ENCODE measurements at regions not wholly inside any gene's neighbourhood (a gene's known extent, or its start where the extent isn't known, plus 50 kb on each side); places are given as distances from the start of the nearest gene placed in this dataset.

- no peak for DNase-seq
These were observed 177.1 kb upstream of the ARHGEF26 start for GRCh38 chr3:153944084-153944483.

GRCh38 chr3:153951276-153951675 is 169.9 kb upstream of the ARHGEF26 start:
- no peak for DNase-seq

DNA sequence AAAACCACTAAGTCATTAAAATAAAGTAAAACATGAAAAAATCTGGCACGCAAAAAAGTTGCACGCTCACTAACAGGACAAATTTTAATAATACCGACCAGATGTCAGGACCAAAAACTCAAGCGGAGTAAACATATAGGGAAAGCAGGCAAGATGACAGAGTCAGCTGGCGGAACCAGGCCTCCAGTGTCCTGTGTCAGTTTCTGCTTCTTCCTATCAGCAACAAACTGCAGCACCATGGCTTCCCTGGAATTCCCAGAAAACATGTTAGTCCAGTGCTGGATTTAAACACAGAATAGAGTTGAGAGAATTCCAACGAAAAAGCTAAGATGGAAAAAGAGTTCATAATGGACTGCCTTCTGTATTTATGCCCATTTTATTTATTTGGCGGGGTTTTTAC is 169.1 kb upstream of the ARHGEF26 start:
- DNase-seq: no peak

GRCh38 chr3:153956613-153957012 is 164.6 kb upstream of the ARHGEF26 start:
- DNase-seq: no peak

- no peak for DNase-seq
These were observed 163.8 kb upstream of the ARHGEF26 start for GRCh38 chr3:153957421-153957820.

GRCh38 chr3:153958635-153959595 is 162.3 kb upstream of the ARHGEF26 start:
- DNase-seq: no peak

DNA sequence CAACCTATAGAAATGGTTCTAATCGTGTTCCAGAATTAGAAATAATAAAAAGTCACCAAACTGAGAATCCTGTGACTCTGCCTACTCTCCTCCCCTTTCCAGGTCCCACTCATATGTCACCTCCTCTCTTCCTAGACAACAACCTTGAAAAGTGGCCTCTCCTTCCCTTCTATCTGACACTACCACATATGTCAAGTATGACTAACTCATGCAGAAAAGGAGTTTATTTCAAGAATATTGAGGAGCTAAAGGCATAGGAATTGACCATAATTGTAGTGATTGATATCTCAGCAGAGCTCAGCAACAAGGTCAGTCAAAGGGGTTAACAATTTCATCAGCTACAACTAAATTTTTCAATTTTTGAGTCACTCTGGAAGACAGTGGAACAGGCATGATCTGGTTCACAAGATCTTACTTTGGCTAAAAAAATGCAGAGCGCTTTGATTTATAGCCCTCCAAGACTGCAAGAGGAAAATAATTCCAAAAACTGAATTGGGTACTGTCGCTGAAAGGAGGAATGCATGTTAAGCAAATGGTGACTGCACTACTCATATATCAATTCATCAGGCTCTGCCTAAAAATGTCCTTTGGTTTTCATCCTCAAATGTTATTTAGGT is 160.6 kb upstream of the ARHGEF26 start:
- no peak for DNase-seq

GRCh38 chr3:153961494-153961893 is 159.7 kb upstream of the ARHGEF26 start:
- DNase-seq: no peak

DNA sequence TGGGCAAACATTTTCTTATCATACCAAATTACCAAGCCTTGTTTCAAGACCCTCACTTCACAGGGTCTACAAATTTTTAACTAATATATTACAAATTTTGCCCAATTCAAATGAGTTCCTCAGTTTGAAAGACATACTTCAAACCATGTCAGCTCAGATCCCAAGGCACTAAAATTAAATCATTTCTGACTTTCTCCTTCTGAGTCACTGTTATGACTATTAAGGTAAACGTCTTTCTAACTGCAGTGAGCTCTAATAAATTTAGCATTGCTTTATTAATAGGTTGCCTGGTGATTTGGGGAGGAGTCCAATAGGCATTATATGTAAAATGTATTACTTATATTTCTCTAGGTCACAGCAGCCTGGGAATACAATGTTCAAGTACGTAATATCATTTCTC is 158.2 kb upstream of the ARHGEF26 start:
- no peak for DNase-seq

DNA sequence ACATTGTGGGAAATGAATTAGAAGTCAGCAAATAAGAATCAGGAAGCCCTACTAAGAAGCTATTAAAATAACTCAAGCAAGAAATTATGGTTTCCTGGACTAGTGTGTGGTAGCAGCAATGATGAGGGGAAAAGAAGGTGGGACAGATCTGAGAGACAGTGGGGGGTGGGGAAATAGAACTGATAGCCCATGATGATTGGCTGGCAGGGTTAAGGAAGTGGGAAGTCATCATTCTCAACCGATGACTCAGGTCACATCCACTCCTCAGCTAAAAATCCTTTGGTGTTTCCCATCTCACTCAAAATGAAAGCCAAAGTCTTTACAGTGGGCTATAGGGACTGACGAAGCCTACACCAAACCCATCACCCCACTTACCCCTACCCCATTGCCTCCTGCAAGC is 153.9 kb upstream of the ARHGEF26 start:
- DNase-seq: no peak

- no peak for DNase-seq
These were observed 151.1 kb upstream of the ARHGEF26 start for GRCh38 chr3:153970047-153970446.

DNA sequence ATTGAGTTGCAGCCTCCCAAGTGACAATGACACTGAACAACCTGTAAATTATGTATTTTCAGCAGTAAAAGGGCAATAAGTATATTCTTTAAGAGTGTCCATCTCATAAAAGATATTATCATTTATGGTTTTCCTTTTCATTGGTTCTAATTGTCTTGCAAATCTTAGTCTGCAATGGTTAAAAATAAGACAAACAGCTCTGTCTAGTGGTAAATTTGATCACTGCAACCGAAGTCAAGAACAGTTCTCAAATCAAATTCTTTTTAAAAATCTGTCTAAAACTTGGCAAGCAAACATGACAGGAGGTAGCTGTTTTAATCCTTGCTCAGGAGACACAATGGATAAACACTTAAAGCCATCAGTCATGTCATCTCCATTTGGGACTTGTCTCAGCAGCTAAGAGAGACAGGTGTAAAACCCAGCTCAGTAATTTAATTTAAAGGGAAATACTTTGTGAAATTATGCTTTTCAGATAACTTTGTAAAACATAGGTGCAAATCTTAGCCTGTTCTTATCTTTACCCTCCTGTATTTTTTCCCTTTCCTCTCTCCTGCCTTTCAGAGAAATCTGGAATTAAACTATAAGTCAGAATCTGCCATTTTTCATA is 150.3 kb upstream of the ARHGEF26 start:
- peak; percentile 28 for DNase-seq

- DNase-seq: no peak
These were observed 148.3 kb upstream of the ARHGEF26 start for GRCh38 chr3:153972862-153973261.

- DNase-seq: no peak
These were observed 147.4 kb upstream of the ARHGEF26 start for GRCh38 chr3:153973722-153974265.

DNA sequence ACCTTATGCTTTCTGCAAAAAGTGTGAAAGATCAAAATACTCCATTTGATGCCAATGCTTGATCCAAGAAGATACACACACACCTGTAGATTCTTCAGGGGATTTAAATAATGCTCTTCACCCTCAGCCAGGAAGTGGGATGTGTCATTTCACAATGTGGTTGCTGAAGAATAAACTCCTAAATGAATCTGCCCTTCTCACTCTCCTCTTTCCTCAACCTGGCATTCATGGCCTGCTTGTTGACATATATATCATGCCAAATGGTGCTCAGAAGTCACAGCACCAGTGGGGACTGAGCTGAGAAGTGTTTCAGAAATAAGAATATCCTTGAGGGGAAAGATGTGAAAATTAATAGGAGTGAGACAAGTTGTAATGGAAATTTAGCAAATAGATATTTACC is 146.6 kb upstream of the ARHGEF26 start:
- no peak for DNase-seq

DNA sequence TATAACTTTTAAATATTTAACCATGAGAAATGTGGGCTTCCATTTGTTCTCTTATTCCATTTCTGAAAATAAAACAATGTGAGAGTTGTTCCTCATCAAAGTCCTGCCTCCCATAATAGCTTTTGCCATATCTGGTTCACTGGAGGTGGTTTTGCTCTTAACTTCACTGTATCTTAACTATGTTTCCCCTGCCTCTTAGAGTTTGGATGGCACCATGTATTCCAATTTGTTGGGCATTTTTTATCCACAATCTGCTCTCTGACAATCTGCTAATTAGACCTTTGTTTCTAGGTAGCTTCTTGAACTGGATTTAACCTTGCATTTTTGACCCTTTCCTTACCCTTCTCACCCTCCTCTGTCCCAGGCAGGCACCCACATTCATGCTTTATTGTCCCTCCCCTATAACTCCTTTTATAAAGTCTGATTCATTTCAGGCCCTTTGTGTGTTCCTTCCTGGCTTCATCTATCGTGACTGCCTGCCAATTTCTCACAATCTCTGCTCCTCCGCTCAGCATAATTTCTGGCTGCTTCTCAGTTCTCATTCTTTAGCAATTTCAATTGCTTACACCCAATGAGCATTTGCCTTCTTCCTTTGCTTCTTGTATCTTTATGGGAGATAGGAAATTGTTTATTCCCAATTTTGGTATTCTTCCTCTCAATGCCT is 144.2 kb upstream of the ARHGEF26 start:
- DNase-seq: no peak

DNA sequence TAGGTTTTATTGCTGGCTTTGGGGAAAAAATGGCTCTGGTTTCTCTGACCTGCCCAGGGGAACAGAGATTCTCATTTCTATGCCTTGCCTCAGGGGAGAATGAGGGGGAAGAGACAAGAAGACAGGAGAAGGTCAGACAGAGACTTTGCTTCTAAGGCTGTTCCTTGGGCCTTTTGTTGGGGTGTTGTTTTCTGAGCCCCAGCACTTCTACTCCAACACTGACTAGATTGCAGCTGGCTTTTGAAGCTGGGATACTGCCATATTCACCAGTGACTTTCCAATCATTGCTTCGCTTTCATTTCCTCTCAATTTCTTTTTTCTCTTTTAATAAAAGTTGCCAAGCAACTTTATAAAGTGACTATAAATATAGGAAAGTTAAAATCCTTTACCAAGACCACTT is 143.2 kb upstream of the ARHGEF26 start:
- DNase-seq: no peak

DNA sequence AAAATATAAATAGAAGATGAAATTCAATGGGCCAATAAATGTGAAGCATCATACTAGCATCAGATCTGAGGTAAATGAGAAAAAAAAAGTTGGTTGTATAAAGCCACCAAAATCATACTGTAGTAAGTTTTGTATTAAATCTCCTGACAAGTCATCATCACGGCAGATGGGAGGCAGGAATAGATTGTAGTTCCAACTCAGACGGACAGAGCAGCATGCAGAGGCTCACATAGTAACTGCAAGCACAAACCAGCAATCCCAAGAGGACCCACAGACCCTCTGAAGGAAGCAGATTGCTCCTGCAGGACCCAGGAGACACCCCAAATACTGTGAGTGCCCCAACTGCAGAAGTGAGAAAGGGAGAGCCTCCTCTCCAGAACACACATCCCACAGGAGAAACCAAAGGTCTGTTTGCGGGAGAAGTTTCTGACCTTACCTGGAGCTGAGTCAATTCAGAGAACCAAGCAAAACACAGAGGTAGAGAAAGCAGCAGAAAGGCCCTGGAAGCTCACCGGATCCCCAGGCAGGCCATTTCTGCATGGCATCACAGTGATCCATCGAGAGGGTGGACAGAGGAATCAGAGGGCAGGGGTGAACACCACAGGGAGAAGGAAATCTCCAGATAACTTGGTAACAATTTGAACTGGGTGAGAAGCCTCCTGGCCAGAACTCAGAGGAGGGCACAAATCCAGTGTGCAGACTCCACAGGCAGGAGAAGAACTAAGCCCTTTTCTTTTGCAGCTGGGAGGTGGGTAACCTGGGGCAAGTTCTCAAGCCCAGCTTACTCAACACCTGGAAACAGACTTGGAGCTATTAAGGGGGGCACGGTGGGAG is 141.6 kb upstream of the ARHGEF26 start:
- no peak for DNase-seq

DNA sequence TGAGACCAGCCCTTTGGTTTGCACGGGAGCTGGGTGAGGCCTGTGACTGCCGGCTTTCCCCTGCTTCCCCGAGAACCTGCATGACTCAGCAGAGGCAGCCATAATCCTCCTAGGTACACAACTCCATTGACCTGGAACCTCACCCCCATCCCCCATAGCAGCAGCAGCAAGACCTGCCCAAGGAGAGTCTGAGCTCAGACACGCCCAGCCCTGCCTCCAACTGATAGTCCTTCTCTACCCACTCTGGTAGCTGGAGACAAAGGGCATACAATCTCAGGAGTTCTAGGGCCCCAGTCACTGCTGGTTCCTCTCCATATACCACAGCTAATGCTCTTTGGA is 141.0 kb upstream of the ARHGEF26 start:
- peak; percentile 53 for DNase-seq

- DNase-seq: peak; percentile 24
These were observed 123.8 kb upstream of the ARHGEF26 start for GRCh38 chr3:153997364-153997763.

- DNase-seq: no peak
These were observed 117.5 kb upstream of the ARHGEF26 start for GRCh38 chr3:154003649-154004048.

GRCh38 chr3:154011036-154011435 is 110.2 kb upstream of the ARHGEF26 start:
- DNase-seq: no peak
